Upper lobe of left lung (tissue), 4 donors: ENCODE measurements at regions not wholly inside any gene's neighbourhood (a gene's known extent, or its start where the extent isn't known, plus 50 kb on each side); places are given as distances from the start of the nearest gene placed in this dataset.

Experiments used
- POLR2A ChIP-seq, 4 donors: fragments of 450-650 bp; IDR thresholded peaks; one replicate each; pipeline ENCODE4 v1.5.1; 2016 to 2017; ENCODE audit warnings: antibody characterized with exemption in 4 of 4, mild to moderate bottlenecking in 2 of 4
- POLR2AphosphoS5 ChIP-seq, 2 donors: sonication (generic); formaldehyde crosslinking; IDR thresholded peaks; one replicate each; pipeline ENCODE4 v1.5.1; 2017; ENCODE audit warnings: antibody characterized with exemption in 2 of 2

- TF ChIP-seq POLR2A (IDR thresholded peaks at IDR 0.05) (no peak), POLR2AphosphoS5 (IDR thresholded peaks at IDR 0.05) (peak in 1 of 2 donors; percentile 35)
Observed at GRCh38 chr10:124289851-124290795, 128.6 kb downstream of the OAT start.
